IMR-90 (cell line): ENCODE measurements at regions not wholly inside any gene's neighbourhood (a gene's known extent, or its start where the extent isn't known, plus 50 kb on each side); places are given as distances from the start of the nearest gene placed in this dataset.

ENCODE experiments used
- BHLHE40 ChIP-seq: fragments of 150-350 bp; IDR thresholded peaks from 2 replicates; pipeline ENCODE4 v1.6.1; 2016; ENCODE audit warnings: mild to moderate bottlenecking, low read depth, low read length
- CEBPB ChIP-seq: IDR thresholded peaks from 2 replicates; pipeline ENCODE4 v1.6.1; 2012; ENCODE audit warnings: low read depth, low read length, improper control_type of control experiment
- CTCF ChIP-seq: conservative IDR thresholded peaks from 2 replicates; pipeline ENCODE4 v1.5.1; 2012; ENCODE audit warnings: mild to moderate bottlenecking, low read depth, low read length, improper control_type of control experiment
- POLR2A ChIP-seq: IDR thresholded peaks from 2 replicates; pipeline ENCODE4 v1.6.1; 2012; ENCODE audit warnings: mild to moderate bottlenecking, low read depth, low read length
- RAD21 ChIP-seq: IDR thresholded peaks from 2 replicates; pipeline ENCODE4 v1.6.1; 2012; ENCODE audit warnings: low read length, improper control_type of control experiment
- RCOR1 ChIP-seq: IDR thresholded peaks from 2 replicates; pipeline ENCODE4 v1.6.1; 2012; ENCODE audit warnings: mild to moderate bottlenecking, low read length, improper control_type of control experiment; ENCODE audit not compliant: insufficient replicate concordance
- RFX5 ChIP-seq: IDR thresholded peaks from 2 replicates; pipeline ENCODE4 v1.8.0; 2012; ENCODE audit warnings: low read depth, mild to moderate bottlenecking, low read length, moderate library complexity
- SMC3 ChIP-seq: fragments of 150-350 bp; IDR thresholded peaks from 2 replicates; pipeline ENCODE4 v1.6.1; 2016; ENCODE audit warnings: low read depth, mild to moderate bottlenecking, antibody characterized with exemption, low read length, moderate library complexity
- USF2 ChIP-seq: fragments of 150-350 bp; IDR thresholded peaks from 2 replicates; pipeline ENCODE4 v1.6.1; 2017; ENCODE audit warnings: mild to moderate bottlenecking, antibody characterized with exemption, low read length, low read depth

- no peak for TF ChIP-seq CTCF
- no peak for TF ChIP-seq POLR2A
- no peak for TF ChIP-seq SMC3
- TF ChIP-seq RFX5, result no peak
- TF ChIP-seq BHLHE40, result no peak
- TF ChIP-seq USF2, result no peak
- TF ChIP-seq RAD21, result no peak
- no peak for TF ChIP-seq RCOR1
- TF ChIP-seq CEBPB, result no peak
These were observed 163.0 kb upstream of the PUM3 start for GRCh38 chr9:3006851-3007250.
